Gastrocnemius medialis (tissue), 4 donors: ENCODE measurements at regions not wholly inside any gene's neighbourhood (a gene's known extent, or its start where the extent isn't known, plus 50 kb on each side); places are given as distances from the start of the nearest gene placed in this dataset.

Source experiments
- ATAC-seq, 2 donors: fragments of 150-250 bp; one replicate each; pipeline ENCODE4 v1.9.1; 2016
- DNase-seq, 2 donors: peaks; one replicate each; pipeline ENCODE4 v3.0.0-alpha.2; 2019
- H3K27ac ChIP-seq, 4 donors: fragments of 200-600 bp; sonication (generic); 1 replicate in 1 of 4; 2 replicates in 3 of 4; pipeline ENCODE4 v1.5.1; 2016 to 2018; ENCODE audit warnings: mild to moderate bottlenecking in 2 of 4, moderate library complexity in 1 of 4
- H3K27me3 ChIP-seq, 3 donors: fragments of 200-600 bp; sonication (generic) in 2 of 3; 1 replicate in 1 of 3; 2 replicates in 2 of 3; pipeline versions ENCODE4 v1.5.1 to v1.6.0; 2016 to 2019; ENCODE audit warnings: mild to moderate bottlenecking in 1 of 3, moderate library complexity in 1 of 3
- H3K36me3 ChIP-seq, 2 donors: fragments of 200-600 bp; sonication (generic) in 1 of 2; one replicate each; pipeline ENCODE4 v1.5.1; 2017 to 2018
- H3K4me1 ChIP-seq, 2 donors: fragments of 200-600 bp; sonication (generic) in 1 of 2; one replicate each; pipeline ENCODE4 v1.5.1; 2016 to 2017; ENCODE audit warnings: mild to moderate bottlenecking in 2 of 2
- H3K4me3 ChIP-seq, 4 donors: fragments of 200-600 bp; sonication (generic) in 3 of 4; 1 replicate in 1 of 4; 2 replicates in 3 of 4; pipeline ENCODE4 v1.5.1; 2016 to 2019; ENCODE audit warnings: mild to moderate bottlenecking in 2 of 4
- H3K9me3 ChIP-seq, 3 donors: fragments of 200-600 bp; sonication (generic) in 2 of 3; 1 replicate in 1 of 3; 2 replicates in 2 of 3; pipeline ENCODE4 v1.5.1; 2016 to 2019
- POLR2A ChIP-seq, 2 donors: fragments of 450-650 bp; IDR thresholded peaks; one replicate each; pipeline ENCODE4 v1.6.1; 2017; ENCODE audit warnings: antibody characterized with exemption in 2 of 2, mild to moderate bottlenecking in 2 of 2, moderate library complexity in 2 of 2
- in situ Hi-C, 4 donors: fragments of 200-750 bp; cut with MboI; loops; one replicate each; pipeline versions ENCODE4 v1.15.0 to v1.8.0; 2017; ENCODE audit warnings: low sequenced_read_pairs in 4 of 4
- intact Hi-C: fragments of 100-400 bp; cut with DNase I; formaldehyde crosslinking; loops from one replicate; pipeline ENCODE4 v1.15.1; 2023; ENCODE audit warnings: low total_unique reads
- TF ChIP-seq, protein P1 (sequence below), 5 experiments: fragments of 450-650 bp in 3 of 5; fragments of 200-600 bp in 2 of 5; sonication (generic) in 2 of 5; IDR thresholded peaks in 4 of 5; conservative IDR thresholded peaks in 1 of 5; 1 replicate in 4 of 5; 2 replicates in 1 of 5; pipeline ENCODE4 v1.5.1; 2016 to 2019; ENCODE audit warnings: antibody characterized with exemption in 5 of 5, mild to moderate bottlenecking in 3 of 5, moderate library complexity in 3 of 5

DNA sequence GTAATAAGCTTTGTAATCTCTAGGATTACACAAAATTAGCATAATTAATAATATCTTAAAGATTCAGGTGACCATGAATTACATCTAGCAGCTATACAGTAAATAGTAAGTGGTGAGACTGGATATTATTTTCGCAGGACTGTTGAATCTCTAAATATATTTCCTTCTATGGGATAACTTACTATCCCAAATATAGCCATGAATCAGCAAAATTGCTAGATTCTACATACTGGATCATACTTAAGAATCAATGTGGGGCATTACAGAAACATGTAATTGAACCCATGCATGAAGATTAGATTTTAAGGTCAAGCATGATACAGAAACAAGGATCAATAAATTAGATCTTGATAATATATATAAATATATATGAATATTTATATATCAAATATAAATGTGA lies 1203.4 kb downstream of the BRINP3 start:
- Histone ChIP-seq H3K36me3 (no peaks in the 10 kb centered on the region), H3K27ac (no peak overlapping the region), H3K4me3 (no peak overlapping the region), H3K27me3 (no peaks in the 10 kb centered on the region), H3K9me3 (peaks cover 0 to 2% (median 0%) of the 10 kb centered on the region in 3 donors), H3K4me1 (no peaks in the 10 kb centered on the region)
- intact Hi-C loops (no loop called here), in situ Hi-C loops (no loop called here)
- TF ChIP-seq, protein P1, sequence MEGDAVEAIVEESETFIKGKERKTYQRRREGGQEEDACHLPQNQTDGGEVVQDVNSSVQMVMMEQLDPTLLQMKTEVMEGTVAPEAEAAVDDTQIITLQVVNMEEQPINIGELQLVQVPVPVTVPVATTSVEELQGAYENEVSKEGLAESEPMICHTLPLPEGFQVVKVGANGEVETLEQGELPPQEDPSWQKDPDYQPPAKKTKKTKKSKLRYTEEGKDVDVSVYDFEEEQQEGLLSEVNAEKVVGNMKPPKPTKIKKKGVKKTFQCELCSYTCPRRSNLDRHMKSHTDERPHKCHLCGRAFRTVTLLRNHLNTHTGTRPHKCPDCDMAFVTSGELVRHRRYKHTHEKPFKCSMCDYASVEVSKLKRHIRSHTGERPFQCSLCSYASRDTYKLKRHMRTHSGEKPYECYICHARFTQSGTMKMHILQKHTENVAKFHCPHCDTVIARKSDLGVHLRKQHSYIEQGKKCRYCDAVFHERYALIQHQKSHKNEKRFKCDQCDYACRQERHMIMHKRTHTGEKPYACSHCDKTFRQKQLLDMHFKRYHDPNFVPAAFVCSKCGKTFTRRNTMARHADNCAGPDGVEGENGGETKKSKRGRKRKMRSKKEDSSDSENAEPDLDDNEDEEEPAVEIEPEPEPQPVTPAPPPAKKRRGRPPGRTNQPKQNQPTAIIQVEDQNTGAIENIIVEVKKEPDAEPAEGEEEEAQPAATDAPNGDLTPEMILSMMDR (IDR thresholded peaks at IDR 0.05 in 4 of 5, conservative IDR thresholded peaks at IDR 0.05 in 1 of 5): no peak
- TF ChIP-seq POLR2A (IDR thresholded peaks at IDR 0.05): no peak
- ATAC-seq (no peak), DNase-seq (no peak)

DNA sequence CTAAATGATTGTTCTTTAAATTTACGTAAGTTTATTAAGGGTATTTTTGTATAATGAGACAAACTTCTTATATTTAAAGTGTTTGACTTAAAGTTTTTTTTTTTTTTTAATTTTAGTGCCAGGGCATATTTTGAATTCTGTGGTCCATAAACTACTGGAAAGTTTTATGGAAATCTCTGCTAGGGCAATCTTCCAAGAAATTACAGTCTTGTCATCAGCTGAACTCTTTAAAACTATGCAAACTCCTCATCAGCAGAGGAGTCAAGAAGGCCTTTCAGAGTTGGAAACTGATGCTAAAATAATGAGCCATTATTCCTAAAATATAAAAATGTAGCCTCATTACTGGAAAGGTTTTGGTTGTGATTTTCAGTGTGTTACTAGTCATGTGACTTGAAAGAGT lies 1201.9 kb downstream of the BRINP3 start:
- no peak overlapping the region for H3K27ac ChIP-seq
- H3K36me3 ChIP-seq: no peaks in the 10 kb centered on the region
- ATAC-seq: no peak
- no peaks in the 10 kb centered on the region for H3K9me3 ChIP-seq
- H3K4me1 ChIP-seq: no peaks in the 10 kb centered on the region
- in situ Hi-C loops: no loop called here
- H3K27me3 ChIP-seq: no peaks in the 10 kb centered on the region
- TF ChIP-seq, protein P1 (IDR thresholded peaks at IDR 0.05 in 4 of 5, conservative IDR thresholded peaks at IDR 0.05 in 1 of 5): no peak
- TF ChIP-seq POLR2A (IDR thresholded peaks at IDR 0.05): no peak
- H3K4me3 ChIP-seq: no peak overlapping the region
- intact Hi-C loops: no loop called here
- DNase-seq: no peak

DNA sequence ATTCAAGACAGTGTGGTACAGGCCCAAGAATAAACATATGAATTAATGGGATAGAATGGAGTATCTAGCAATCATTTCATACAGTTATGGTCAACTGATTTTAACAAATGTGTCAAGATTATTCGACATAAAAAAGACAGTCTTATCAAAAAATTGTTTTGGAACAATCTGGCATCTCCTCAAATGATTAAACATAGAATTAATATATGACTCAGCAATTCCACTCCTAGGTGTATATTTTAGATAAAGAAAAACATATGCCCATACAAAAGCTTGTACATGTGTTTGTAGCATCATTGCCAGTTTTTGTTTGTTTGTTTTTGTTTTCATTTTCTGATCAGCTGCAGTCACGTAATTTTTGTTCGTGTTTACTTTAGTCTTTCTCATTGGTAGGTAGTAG lies 1188.3 kb downstream of the BRINP3 start:
- no peak for TF ChIP-seq POLR2A (IDR thresholded peaks at IDR 0.05)
- TF ChIP-seq, protein P1 (IDR thresholded peaks at IDR 0.05 in 4 of 5, conservative IDR thresholded peaks at IDR 0.05 in 1 of 5): no peak
- no peak for ATAC-seq
- Histone ChIP-seq H3K27me3 (no peaks in the 10 kb centered on the region), H3K36me3 (no peaks in the 10 kb centered on the region), H3K4me1 (no peaks in the 10 kb centered on the region), H3K27ac (no peak overlapping the region), H3K4me3 (no peak overlapping the region), H3K9me3 (no peaks in the 10 kb centered on the region)
- DNase-seq: no peak
- in situ Hi-C loops: no loop called here
- intact Hi-C loops: no loop called here

DNA sequence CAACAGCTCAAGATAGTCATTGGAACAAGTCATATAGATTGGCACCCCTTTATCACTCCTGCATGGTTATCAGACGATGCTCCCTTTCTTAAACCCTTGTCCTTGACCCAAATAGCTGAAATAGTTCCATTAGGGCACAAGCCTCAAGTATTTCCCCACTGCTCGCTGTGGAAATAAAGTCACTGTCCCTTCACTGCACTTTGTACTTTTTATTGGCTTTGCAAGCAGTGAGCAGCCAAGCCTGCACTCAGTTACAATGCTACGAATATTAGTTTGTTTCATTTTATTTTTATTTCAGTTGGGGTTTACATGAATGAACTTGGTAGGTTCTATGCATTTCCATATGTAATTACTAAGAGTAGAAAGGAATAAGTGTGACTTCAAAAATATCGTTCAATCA lies 1176.4 kb downstream of the BRINP3 start:
- in situ Hi-C loops: no loop called here
- no peak for ATAC-seq

DNA sequence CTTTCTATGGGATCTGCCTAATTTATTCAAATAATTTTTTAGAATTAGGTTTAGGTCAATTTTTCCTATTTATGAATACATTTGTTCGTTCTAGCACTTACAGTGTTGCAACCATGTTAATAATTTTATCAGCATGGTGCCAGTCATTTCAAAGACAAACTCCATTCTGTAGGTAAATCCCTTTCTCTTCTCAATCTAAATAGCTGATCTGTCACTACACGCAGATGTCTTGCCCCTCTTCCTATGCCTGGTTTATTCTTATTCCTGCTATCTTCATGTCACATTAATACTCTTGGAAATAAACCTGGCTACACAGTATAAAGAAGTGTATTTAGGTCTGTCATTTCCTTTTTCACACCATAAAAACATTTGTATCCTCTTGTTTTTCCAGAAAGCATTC lies 1172.4 kb downstream of the BRINP3 start:
- no peak for DNase-seq
- TF ChIP-seq, protein P1 (IDR thresholded peaks at IDR 0.05 in 4 of 5, conservative IDR thresholded peaks at IDR 0.05 in 1 of 5): no peak
- TF ChIP-seq POLR2A (IDR thresholded peaks at IDR 0.05): no peak

More for the DNA sequence above, 1176.4 kb downstream of the BRINP3 start:
- no peaks in the 10 kb centered on the region for H3K4me1 ChIP-seq
- intact Hi-C loops: no loop called here
- DNase-seq: no peak
- no peak overlapping the region for H3K27ac ChIP-seq
- no peaks in the 10 kb centered on the region for H3K9me3 ChIP-seq
- no peaks in the 10 kb centered on the region for H3K36me3 ChIP-seq
- H3K4me3 ChIP-seq: no peak overlapping the region
- no peaks in the 10 kb centered on the region for H3K27me3 ChIP-seq
- TF ChIP-seq, protein P1 (IDR thresholded peaks at IDR 0.05 in 4 of 5, conservative IDR thresholded peaks at IDR 0.05 in 1 of 5): no peak
- no peak for TF ChIP-seq POLR2A (IDR thresholded peaks at IDR 0.05)

More for the DNA sequence above, 1172.4 kb downstream of the BRINP3 start:
- Histone ChIP-seq H3K27me3 (no peaks in the 10 kb centered on the region), H3K4me1 (no peaks in the 10 kb centered on the region), H3K27ac (no peak overlapping the region), H3K4me3 (no peak overlapping the region), H3K9me3 (no peaks in the 10 kb centered on the region), H3K36me3 (no peaks in the 10 kb centered on the region)
- ATAC-seq: no peak
- intact Hi-C loops (no loop called here), in situ Hi-C loops (no loop called here)
